Gastrocnemius medialis (tissue), 4 donors: ENCODE measurements at regions not wholly inside any gene's neighbourhood (a gene's known extent, or its start where the extent isn't known, plus 50 kb on each side); places are given as distances from the start of the nearest gene placed in this dataset.

ENCODE experiments used
- POLR2A ChIP-seq, 2 donors: fragments of 450-650 bp; IDR thresholded peaks; one replicate each; pipeline ENCODE4 v1.6.1; 2017; ENCODE audit warnings: antibody characterized with exemption in 2 of 2, mild to moderate bottlenecking in 2 of 2, moderate library complexity in 2 of 2
- TF ChIP-seq, protein P1 (sequence below), 5 experiments: fragments of 450-650 bp in 3 of 5; fragments of 200-600 bp in 2 of 5; sonication (generic) in 2 of 5; IDR thresholded peaks in 4 of 5; conservative IDR thresholded peaks in 1 of 5; 1 replicate in 4 of 5; 2 replicates in 1 of 5; pipeline ENCODE4 v1.5.1; 2016 to 2019; ENCODE audit warnings: antibody characterized with exemption in 5 of 5, mild to moderate bottlenecking in 3 of 5, moderate library complexity in 3 of 5

DNA sequence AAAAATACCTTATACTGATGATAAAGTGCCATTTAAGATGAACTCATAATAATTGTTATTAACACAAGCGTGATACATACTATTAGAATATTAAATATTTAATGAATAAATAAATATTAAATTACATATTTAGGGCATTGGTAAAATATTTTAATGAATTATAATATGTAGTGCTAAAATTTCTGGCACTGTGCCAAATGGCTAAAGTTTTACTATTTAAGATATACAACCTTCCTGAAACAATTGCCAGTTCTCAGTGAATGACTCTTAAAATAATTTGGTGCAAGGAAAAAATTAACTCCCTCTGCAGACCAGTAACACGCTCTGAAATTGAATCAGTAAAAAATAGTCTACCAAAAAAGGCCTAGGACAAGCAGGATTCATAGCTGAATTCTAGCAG, 428.9 kb upstream of the ATXN7L3B start:
- no peak for TF ChIP-seq POLR2A (IDR thresholded peaks at IDR 0.05)
- TF ChIP-seq, protein P1, sequence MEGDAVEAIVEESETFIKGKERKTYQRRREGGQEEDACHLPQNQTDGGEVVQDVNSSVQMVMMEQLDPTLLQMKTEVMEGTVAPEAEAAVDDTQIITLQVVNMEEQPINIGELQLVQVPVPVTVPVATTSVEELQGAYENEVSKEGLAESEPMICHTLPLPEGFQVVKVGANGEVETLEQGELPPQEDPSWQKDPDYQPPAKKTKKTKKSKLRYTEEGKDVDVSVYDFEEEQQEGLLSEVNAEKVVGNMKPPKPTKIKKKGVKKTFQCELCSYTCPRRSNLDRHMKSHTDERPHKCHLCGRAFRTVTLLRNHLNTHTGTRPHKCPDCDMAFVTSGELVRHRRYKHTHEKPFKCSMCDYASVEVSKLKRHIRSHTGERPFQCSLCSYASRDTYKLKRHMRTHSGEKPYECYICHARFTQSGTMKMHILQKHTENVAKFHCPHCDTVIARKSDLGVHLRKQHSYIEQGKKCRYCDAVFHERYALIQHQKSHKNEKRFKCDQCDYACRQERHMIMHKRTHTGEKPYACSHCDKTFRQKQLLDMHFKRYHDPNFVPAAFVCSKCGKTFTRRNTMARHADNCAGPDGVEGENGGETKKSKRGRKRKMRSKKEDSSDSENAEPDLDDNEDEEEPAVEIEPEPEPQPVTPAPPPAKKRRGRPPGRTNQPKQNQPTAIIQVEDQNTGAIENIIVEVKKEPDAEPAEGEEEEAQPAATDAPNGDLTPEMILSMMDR (IDR thresholded peaks at IDR 0.05 in 4 of 5, conservative IDR thresholded peaks at IDR 0.05 in 1 of 5) = no peak
